B cell (primary cell): ENCODE measurements at regions not wholly inside any gene's neighbourhood (a gene's known extent, or its start where the extent isn't known, plus 50 kb on each side); places are given as distances from the start of the nearest gene placed in this dataset.

ENCODE experiments used
- ATAC-seq: fragments of 200-7000 bp; cut with Tn5 transposase; one replicate; pipeline ENCODE4 v1.10.0; 2021; ENCODE audit warnings: low read depth, mild to moderate bottlenecking, moderate number of reproducible peaks, moderate library complexity
- CTCF ChIA-PET: fragments of 350-600 bp; sonication (Branson Sonifier 250); formaldehyde crosslinking; loops from one replicate; lab custom pipeline; 2021; ENCODE audit warnings: antibody characterized with exemption, inconsistent platforms; lab: Charles Lee
- POLR2A ChIA-PET: fragments of 350-600 bp; sonication (Branson Sonifier 250); formaldehyde crosslinking; loops from one replicate; lab custom pipeline; 2021; ENCODE audit warnings: antibody characterized with exemption; lab: Charles Lee
- DNase-seq: peaks from one replicate; pipeline ENCODE4 v3.0.0; 2013
- H2AFZ ChIP-seq: 2 replicates; pipeline ENCODE4 v1.6.1; 2012; ENCODE audit warnings: mild to moderate bottlenecking, low read depth, low read length; ENCODE audit not compliant: insufficient read depth, poor library complexity, severe bottlenecking
- H3K27ac ChIP-seq, 2 donors: 1 replicate in 1 of 2; 2 replicates in 1 of 2; pipeline ENCODE4 v1.5.1; 2012 to 2013; ENCODE audit warnings: low read length in 2 of 2, mild to moderate bottlenecking in 2 of 2, moderate library complexity in 1 of 2
- H3K27me3 ChIP-seq, 4 experiments: fragments of 200-600 bp in 1 of 4; sonication (generic) in 1 of 4; replicated peaks in 1 of 4; 1 replicate in 2 of 4; 2 replicates in 2 of 4; pipeline versions ENCODE4 v1.6.1 to v1.7.0; 2013 to 2016; ENCODE audit warnings: low read length in 3 of 4, mild to moderate bottlenecking in 2 of 4, mixed read lengths in 1 of 4, moderate library complexity in 1 of 4; ENCODE audit not compliant: insufficient read depth in 4 of 4, control insufficient read depth in 3 of 4; ENCODE audit errors: control extremely low read depth in 1 of 4
- H3K36me3 ChIP-seq, 2 experiments: replicated peaks in 1 of 2; 1 replicate in 1 of 2; 2 replicates in 1 of 2; pipeline versions ENCODE4 v1.6.1 to v1.7.1; 2013; ENCODE audit warnings: low read length in 1 of 2; ENCODE audit not compliant: insufficient read depth in 2 of 2, control insufficient read depth in 1 of 2; ENCODE audit errors: control extremely low read depth in 1 of 2, extremely low read depth in 1 of 2
- H3K4me1 ChIP-seq, 2 donors: fragments of 200-600 bp in 1 of 2; sonication (generic) in 1 of 2; 1 replicate in 1 of 2; 2 replicates in 1 of 2; pipeline versions ENCODE4 v1.5.1 to v1.6.1; 2013 to 2017; ENCODE audit warnings: low read length in 2 of 2; ENCODE audit not compliant: control insufficient read depth in 2 of 2, insufficient read depth in 2 of 2
- H3K4me2 ChIP-seq: replicated peaks from 2 replicates; pipeline ENCODE3; 2012; ENCODE audit warnings: mild to moderate bottlenecking, low read depth, low read length; ENCODE audit not compliant: poor library complexity, severe bottlenecking
- H3K4me3 ChIP-seq, 5 experiments: fragments of 200-600 bp in 1 of 5; sonication (generic) in 1 of 5; 1 replicate in 3 of 5; 2 replicates in 2 of 5; pipeline versions ENCODE4 v1.5.1 to v1.7.0; 2011 to 2016; ENCODE audit warnings: low read length in 4 of 5, mild to moderate bottlenecking in 4 of 5, low read depth in 2 of 5, control low read depth in 1 of 5, moderate library complexity in 1 of 5; ENCODE audit not compliant: insufficient read depth in 1 of 5; ENCODE audit errors: control extremely low read depth in 1 of 5, extremely low read depth in 1 of 5
- H3K79me2 ChIP-seq: fragments of 200-600 bp; sonication (generic); one replicate; pipeline ENCODE4 v1.6.0; 2016; ENCODE audit warnings: low read length; ENCODE audit not compliant: control insufficient read depth, insufficient read depth
- H3K9ac ChIP-seq: fragments of 200-600 bp; sonication (generic); 2 replicates; pipeline ENCODE4 v1.6.1; 2017; ENCODE audit warnings: mild to moderate bottlenecking, low read length, moderate library complexity
- H3K9me3 ChIP-seq, 3 donors: one replicate each; pipeline versions ENCODE4 v1.6.1 to v1.7.1; 2013; ENCODE audit warnings: low read length in 2 of 3; ENCODE audit not compliant: control insufficient read depth in 2 of 3, insufficient read depth in 1 of 3; ENCODE audit errors: control extremely low read depth in 1 of 3
- H4K20me1 ChIP-seq: 2 replicates; pipeline ENCODE4 v1.6.0; 2012; ENCODE audit warnings: mild to moderate bottlenecking, low read length; ENCODE audit not compliant: insufficient read depth, control insufficient read depth, poor library complexity, severe bottlenecking
- H3K27ac Mint-ChIP-seq: one replicate; pipeline ENCODE4 v1.8.0; 2021; ENCODE audit warnings: mixed read lengths
- H3K27me3 Mint-ChIP-seq: one replicate; pipeline ENCODE4 v1.8.0; 2021; ENCODE audit warnings: mixed read lengths
- H3K4me1 Mint-ChIP-seq: one replicate; pipeline ENCODE4 v1.8.0; 2021; ENCODE audit warnings: mixed read lengths
- H3K4me3 Mint-ChIP-seq: one replicate; pipeline ENCODE4 v1.8.0; 2021; ENCODE audit warnings: mixed read lengths
- H3K9me3 Mint-ChIP-seq: one replicate; pipeline ENCODE4 v1.8.0; 2022; ENCODE audit warnings: mixed read lengths; ENCODE audit not compliant: insufficient read depth
- EZH2 ChIP-seq: IDR thresholded peaks from 2 replicates; pipeline ENCODE4 v1.6.1; 2012; ENCODE audit warnings: borderline replicate concordance, low read depth, mild to moderate bottlenecking, moderate library complexity, low read length; ENCODE audit not compliant: insufficient read depth, poor library complexity, severe bottlenecking
- WGBS: methylation state at CpG from one replicate; pipeline ENCODE4 v1.1.5; 2013; ENCODE audit warnings: missing lambda C conversion rate; ENCODE audit not compliant: insufficient coverage; 5-methylcytosine and 5-hydroxymethylcytosine counted together
- intact Hi-C: fragments of 100-400 bp; cut with micrococcal nuclease; formaldehyde crosslinking; loops from one replicate; pipeline ENCODE4 v1.10.0; 2022
- TF ChIP-seq, protein P1 (sequence below): fragments of 200-600 bp; IDR thresholded peaks from one replicate; pipeline ENCODE4 v1.8.0; 2022; ENCODE audit warnings: antibody characterized with exemption, mild to moderate bottlenecking

DNA sequence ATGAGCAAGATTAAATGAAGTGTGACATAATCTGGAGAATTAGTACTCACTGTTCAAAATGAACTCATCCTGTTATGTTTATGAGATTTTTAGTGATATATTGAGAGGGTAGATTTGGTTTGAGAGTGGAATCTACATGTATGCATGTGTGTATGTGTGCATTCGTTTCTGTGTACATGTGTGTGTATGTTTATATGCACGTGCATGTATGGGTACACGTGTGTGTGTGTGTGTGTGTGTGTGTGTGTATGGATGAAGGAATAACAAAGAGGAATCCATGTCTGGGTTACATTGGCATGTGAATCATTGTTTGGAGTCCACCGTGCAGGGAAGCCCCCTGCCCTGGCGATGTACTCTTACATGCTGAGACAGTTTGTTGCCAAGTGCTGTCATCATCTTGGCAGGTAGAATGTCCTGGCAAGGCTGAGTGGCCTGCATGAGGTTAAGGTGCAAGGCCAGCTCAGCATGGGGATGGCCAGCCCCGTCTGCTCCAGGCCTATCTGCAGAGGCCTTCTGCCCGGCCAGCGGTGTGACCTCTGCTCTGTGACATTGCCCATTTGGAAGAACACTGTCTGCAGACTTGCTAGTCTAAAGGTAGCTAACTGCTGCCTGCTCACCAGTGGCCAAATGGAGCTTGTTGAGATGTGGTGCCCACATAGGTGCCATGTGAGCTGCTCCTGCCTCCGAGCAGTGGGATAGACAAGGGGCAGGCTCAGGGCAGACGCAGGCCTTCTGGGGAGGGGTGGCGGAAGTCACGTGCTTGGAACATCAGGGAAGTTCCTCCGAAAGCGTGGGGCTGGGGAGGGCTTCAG lies 222.3 kb downstream of the TEX29 start:
- no peak overlapping the region for H3K4me2 ChIP-seq
- H3K9ac ChIP-seq: no peak overlapping the region
- CTCF ChIA-PET: no interaction called here
- H4K20me1 ChIP-seq: no peaks in the 10 kb centered on the region
- intact Hi-C loops: no loop called here
- no peak overlapping the region for H3K4me3 Mint-ChIP-seq
- H3K9me3 ChIP-seq: peaks cover 0 to 21% (median 2%) of the 10 kb centered on the region in 3 donors
- no peak overlapping the region for H3K27ac Mint-ChIP-seq
- no peak for DNase-seq
- no peak overlapping the region for H3K4me3 ChIP-seq
- H3K27me3 Mint-ChIP-seq: no peaks in the 10 kb centered on the region
- no peak overlapping the region for H3K27ac ChIP-seq
- no peak for TF ChIP-seq EZH2
- TF ChIP-seq, protein P1, sequence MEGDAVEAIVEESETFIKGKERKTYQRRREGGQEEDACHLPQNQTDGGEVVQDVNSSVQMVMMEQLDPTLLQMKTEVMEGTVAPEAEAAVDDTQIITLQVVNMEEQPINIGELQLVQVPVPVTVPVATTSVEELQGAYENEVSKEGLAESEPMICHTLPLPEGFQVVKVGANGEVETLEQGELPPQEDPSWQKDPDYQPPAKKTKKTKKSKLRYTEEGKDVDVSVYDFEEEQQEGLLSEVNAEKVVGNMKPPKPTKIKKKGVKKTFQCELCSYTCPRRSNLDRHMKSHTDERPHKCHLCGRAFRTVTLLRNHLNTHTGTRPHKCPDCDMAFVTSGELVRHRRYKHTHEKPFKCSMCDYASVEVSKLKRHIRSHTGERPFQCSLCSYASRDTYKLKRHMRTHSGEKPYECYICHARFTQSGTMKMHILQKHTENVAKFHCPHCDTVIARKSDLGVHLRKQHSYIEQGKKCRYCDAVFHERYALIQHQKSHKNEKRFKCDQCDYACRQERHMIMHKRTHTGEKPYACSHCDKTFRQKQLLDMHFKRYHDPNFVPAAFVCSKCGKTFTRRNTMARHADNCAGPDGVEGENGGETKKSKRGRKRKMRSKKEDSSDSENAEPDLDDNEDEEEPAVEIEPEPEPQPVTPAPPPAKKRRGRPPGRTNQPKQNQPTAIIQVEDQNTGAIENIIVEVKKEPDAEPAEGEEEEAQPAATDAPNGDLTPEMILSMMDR: no peak
- H3K36me3 ChIP-seq: no peaks in the 10 kb centered on the region
- ATAC-seq: no peak
- H3K27me3 ChIP-seq: no peaks in the 10 kb centered on the region
- 90% methylated on average over 14 of the region's 14 CpGs for WGBS
- H2AFZ ChIP-seq: no peak overlapping the region
- POLR2A ChIA-PET: no interaction called here
- no peaks in the 10 kb centered on the region for H3K4me1 ChIP-seq
- H3K4me1 Mint-ChIP-seq: no peaks in the 10 kb centered on the region
- H3K9me3 Mint-ChIP-seq: peaks cover 6% of the 10 kb centered on the region
- H3K79me2 ChIP-seq: no peaks in the 10 kb centered on the region

DNA sequence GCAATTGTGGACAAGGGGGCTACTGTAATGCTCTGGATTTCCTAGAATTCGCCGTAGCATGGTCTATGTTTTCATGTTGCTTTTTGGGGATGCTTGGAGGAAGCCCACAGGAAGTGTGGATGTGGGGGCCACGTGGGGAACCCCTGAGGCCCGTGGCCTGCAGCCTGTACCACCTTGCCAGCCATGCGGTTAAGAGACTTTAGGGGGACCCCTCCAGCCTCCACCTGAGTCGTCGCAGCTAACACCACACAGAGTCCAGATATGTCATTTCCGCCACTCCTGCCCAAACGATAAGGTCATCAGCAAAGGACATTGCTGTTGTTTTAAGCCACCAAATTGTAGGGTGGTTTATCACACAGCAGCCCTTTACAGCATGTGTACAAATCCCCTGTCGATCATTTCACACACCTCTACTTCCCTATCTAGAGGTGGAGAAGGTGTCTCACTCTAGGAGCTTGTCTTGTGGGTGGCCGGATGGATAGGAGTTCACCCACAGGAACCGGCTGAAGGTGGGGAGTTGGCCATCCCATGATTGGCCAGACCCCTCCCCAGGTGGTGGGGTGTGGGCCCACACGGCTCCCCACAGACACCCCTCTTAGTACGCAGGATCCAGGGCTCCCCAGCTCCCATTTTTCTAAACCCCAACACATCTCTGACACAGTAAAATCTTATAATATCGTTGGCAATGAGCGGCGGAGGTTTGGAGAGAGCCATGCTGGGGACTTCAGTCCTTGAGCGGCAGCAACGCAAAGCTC lies 226.7 kb downstream of the TEX29 start:
- no peaks in the 10 kb centered on the region for H3K4me1 ChIP-seq
- TF ChIP-seq, protein P1: no peak
- no peak for TF ChIP-seq EZH2
- DNase-seq (no peak), ATAC-seq (no peak)
- no peaks in the 10 kb centered on the region for H3K27me3 Mint-ChIP-seq
- ChIA-PET POLR2A (no interaction called here), CTCF (no interaction called here)
- no peaks in the 10 kb centered on the region for H3K79me2 ChIP-seq
- H3K9ac ChIP-seq: no peak overlapping the region
- H3K27ac ChIP-seq: no peak overlapping the region
- WGBS: 95% methylated on average over 13 of the region's 19 CpGs
- peaks cover 6% of the 10 kb centered on the region for H3K9me3 Mint-ChIP-seq
- no peak overlapping the region for H3K4me2 ChIP-seq
- no peak overlapping the region for H3K27ac Mint-ChIP-seq
- peaks cover 0 to 27% (median 2%) of the 10 kb centered on the region in 3 donors for H3K9me3 ChIP-seq
- H3K4me1 Mint-ChIP-seq: no peaks in the 10 kb centered on the region
- intact Hi-C loops: no loop called here
- H3K36me3 ChIP-seq: no peaks in the 10 kb centered on the region
- no peaks in the 10 kb centered on the region for H3K27me3 ChIP-seq
- H4K20me1 ChIP-seq: no peaks in the 10 kb centered on the region
- no peak overlapping the region for H3K4me3 ChIP-seq
- H2AFZ ChIP-seq: no peak overlapping the region
- H3K4me3 Mint-ChIP-seq: no peak overlapping the region
